ENCODE measurements at regions not wholly inside any gene's neighbourhood (a gene's known extent, or its start where the extent isn't known, plus 50 kb on each side); places are given as distances from the start of the nearest gene placed in this dataset.

- 45 to 51% methylated on average over 1 of the region's 1 CpG for WGBS, 2 donors
- H3K4me3 ChIP-seq (replicated peaks in 1 of 3), result no peak overlapping the region
Observed at GRCh38 chr4:137065311-137065710, 467.0 kb downstream of the PCDH18 start.

GRCh38 chr4:137063961-137064360, 468.3 kb downstream of the PCDH18 start:
- no peak for DNase-seq
- WGBS, 2 donors, result 63 to 81% methylated on average over 2 of the region's 2 CpGs
- TF ChIP-seq CTCF (IDR thresholded peaks at IDR 0.05) (no peak), POLR2A (IDR thresholded peaks at IDR 0.05) (no peak)

More at GRCh38 chr4:137065311-137065710, 467.0 kb downstream of the PCDH18 start:
- Histone ChIP-seq H3K36me3 (no peaks in the 10 kb centered on the region), H3K9me3 (no peaks in the 10 kb centered on the region), H3K27me3 (no peaks in the 10 kb centered on the region), H3K4me1 (no peaks in the 10 kb centered on the region), H3K27ac (no peak overlapping the region)
- no peak for TF ChIP-seq CTCF (IDR thresholded peaks at IDR 0.05)
- no peak for TF ChIP-seq POLR2A (IDR thresholded peaks at IDR 0.05)
- intact Hi-C loops (cut with DNase I), result no loop called here
- DNase-seq, result no peak

GRCh38 chr4:137043184-137043583, 489.1 kb downstream of the PCDH18 start:
- no peak for DNase-seq
- TF ChIP-seq CTCF (IDR thresholded peaks at IDR 0.05), result no peak
- no peak for TF ChIP-seq POLR2A (IDR thresholded peaks at IDR 0.05)
- 93% methylated on average over 2 of the region's 2 CpGs for WGBS, 2 donors
- H3K36me3 ChIP-seq, result no peaks in the 10 kb centered on the region
- H3K4me1 ChIP-seq, result no peaks in the 10 kb centered on the region
- no peaks in the 10 kb centered on the region for H3K9me3 ChIP-seq
- no peak overlapping the region for H3K27ac ChIP-seq
- H3K27me3 ChIP-seq, result no peaks in the 10 kb centered on the region
- intact Hi-C loops (cut with DNase I), result no loop called here
- H3K4me3 ChIP-seq (replicated peaks in 1 of 3), result no peak overlapping the region

More at GRCh38 chr4:137063961-137064360, 468.3 kb downstream of the PCDH18 start:
- Histone ChIP-seq H3K4me3 (replicated peaks in 1 of 3) (no peak overlapping the region), H3K9me3 (no peaks in the 10 kb centered on the region), H3K4me1 (no peaks in the 10 kb centered on the region), H3K27ac (no peak overlapping the region), H3K27me3 (no peaks in the 10 kb centered on the region), H3K36me3 (no peaks in the 10 kb centered on the region)
- intact Hi-C loops (cut with DNase I), result no loop called here

GRCh38 chr4:137039370-137039769, 492.9 kb downstream of the PCDH18 start:
- intact Hi-C loops (cut with DNase I), result no loop called here
- H3K36me3 ChIP-seq, result no peaks in the 10 kb centered on the region
- no peak for DNase-seq
- H3K4me3 ChIP-seq (replicated peaks in 1 of 3), result no peak overlapping the region
- H3K27ac ChIP-seq, result no peak overlapping the region
- 38 to 51% methylated on average over 3 of the region's 3 CpGs for WGBS, 2 donors
- no peaks in the 10 kb centered on the region for H3K4me1 ChIP-seq
- H3K9me3 ChIP-seq, result no peaks in the 10 kb centered on the region
- TF ChIP-seq CTCF (IDR thresholded peaks at IDR 0.05) (no peak), POLR2A (IDR thresholded peaks at IDR 0.05) (no peak)
- no peaks in the 10 kb centered on the region for H3K27me3 ChIP-seq

- Histone ChIP-seq H3K36me3 (no peaks in the 10 kb centered on the region), H3K27me3 (no peaks in the 10 kb centered on the region), H3K27ac (no peak overlapping the region), H3K4me3 (replicated peaks in 1 of 3) (no peak overlapping the region), H3K9me3 (no peaks in the 10 kb centered on the region), H3K4me1 (no peaks in the 10 kb centered on the region)
- no peak for TF ChIP-seq POLR2A (IDR thresholded peaks at IDR 0.05)
- no peak for DNase-seq
- intact Hi-C loops (cut with DNase I), result no loop called here
Observed at GRCh38 chr4:137032222-137032621, 500.1 kb downstream of the PCDH18 start.

- Histone ChIP-seq H3K4me1 (no peaks in the 10 kb centered on the region), H3K36me3 (no peaks in the 10 kb centered on the region), H3K27me3 (no peaks in the 10 kb centered on the region), H3K4me3 (replicated peaks in 1 of 3) (no peak overlapping the region), H3K27ac (no peak overlapping the region), H3K9me3 (no peaks in the 10 kb centered on the region)
- TF ChIP-seq POLR2A (IDR thresholded peaks at IDR 0.05), result no peak
- no peak for TF ChIP-seq CTCF (IDR thresholded peaks at IDR 0.05)
- intact Hi-C loops (cut with DNase I), result no loop called here
- 70 to 77% methylated on average over 3 of the region's 3 CpGs for WGBS, 2 donors
- no peak for DNase-seq
Observed at GRCh38 chr4:137029026-137029425, 503.3 kb downstream of the PCDH18 start.
